ENCODE measurements at regions not wholly inside any gene's neighbourhood (a gene's known extent, or its start where the extent isn't known, plus 50 kb on each side); places are given as distances from the start of the nearest gene placed in this dataset.

DNA sequence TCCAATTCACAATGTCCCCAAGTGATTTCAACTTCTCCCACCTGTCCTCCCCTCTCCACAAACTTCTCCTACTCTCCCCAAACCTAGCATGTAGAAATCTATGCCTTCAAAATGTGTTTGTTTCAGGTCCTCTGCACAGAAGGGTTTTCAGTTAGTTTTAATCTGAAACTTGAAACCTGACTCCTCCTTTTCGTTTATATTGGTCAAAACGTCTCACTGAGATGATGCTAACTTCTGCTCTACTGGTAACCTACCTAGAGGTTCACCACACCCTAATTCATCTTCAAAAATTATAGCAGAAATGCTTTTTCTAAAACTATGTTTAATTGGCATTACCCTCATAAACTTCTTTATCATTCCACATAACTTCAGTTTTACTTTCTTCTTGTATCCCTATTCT is 401.8 kb upstream of the ADAMTS16 start:
- intact Hi-C loops (cut with DNase I), result no loop called here
- Histone ChIP-seq H3K4me1 (ENCODE audit: insufficient read depth) (no peaks in the 10 kb centered on the region), H3K27me3 (no peaks in the 10 kb centered on the region), H3K4me3 (no peak overlapping the region), H3K9me3 (no peaks in the 10 kb centered on the region), H3K27ac (no peak overlapping the region), H3K36me3 (no peaks in the 10 kb centered on the region)
- 25 to 40% (median 32%) methylated on average over 2 of the region's 2 CpGs for WGBS, 3 donors
- DNase-seq, result no peak
- TF ChIP-seq CTCF (IDR thresholded peaks at IDR 0.05) (no peak), POLR2A (IDR thresholded peaks at IDR 0.05) (no peak), EP300 (IDR thresholded peaks at IDR 0.05) (no peak)

DNA sequence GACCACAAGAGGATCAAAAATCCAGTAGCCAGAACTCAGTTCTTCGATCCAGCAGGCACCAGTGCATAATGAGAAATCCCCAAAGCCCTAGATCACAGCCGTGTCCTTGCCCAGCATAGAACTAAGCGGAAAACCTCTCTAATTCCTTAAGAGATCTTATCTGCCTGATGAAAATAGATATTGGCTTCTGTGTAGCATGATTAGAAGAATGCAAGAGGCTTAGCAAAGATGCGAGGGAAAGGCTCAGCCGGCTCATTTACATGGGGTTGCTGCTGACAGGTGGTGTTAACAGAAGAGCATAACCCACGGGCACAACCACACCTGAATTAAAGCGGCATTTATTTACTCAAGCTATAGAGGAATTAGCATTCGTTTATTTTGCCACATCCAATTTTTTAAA is 400.0 kb upstream of the ADAMTS16 start:
- WGBS, 3 donors, result 63 to 71% (median 71%) methylated on average over 8 of the region's 8 CpGs
- intact Hi-C loops (cut with DNase I), result no loop called here
- no peak overlapping the region for H3K27ac ChIP-seq
- no peak overlapping the region for H3K4me3 ChIP-seq
- no peaks in the 10 kb centered on the region for H3K4me1 ChIP-seq (ENCODE audit: insufficient read depth)
- TF ChIP-seq EP300 (IDR thresholded peaks at IDR 0.05) (no peak), POLR2A (IDR thresholded peaks at IDR 0.05) (no peak)
- no peaks in the 10 kb centered on the region for H3K9me3 ChIP-seq
- no peaks in the 10 kb centered on the region for H3K36me3 ChIP-seq
- DNase-seq, result no peak
- H3K27me3 ChIP-seq, result no peaks in the 10 kb centered on the region

DNA sequence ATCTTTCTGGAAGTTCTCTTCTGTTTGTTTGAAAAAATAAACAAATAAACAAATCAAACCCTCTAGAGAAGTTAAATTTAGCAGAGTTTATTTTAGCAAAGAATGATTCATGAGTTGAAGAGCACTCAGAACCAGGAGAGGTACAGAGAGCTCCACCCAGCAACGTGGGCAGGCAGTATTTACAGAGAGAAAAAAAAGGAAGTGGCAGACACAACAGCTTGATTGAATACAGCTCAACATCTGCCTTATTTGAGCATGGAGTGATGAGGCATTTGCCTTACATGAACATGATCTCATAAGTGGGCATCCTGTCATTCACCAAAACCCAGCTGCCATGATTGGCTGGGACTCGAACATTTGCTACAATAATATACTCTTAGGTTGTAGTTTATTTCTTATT is 381.6 kb upstream of the ADAMTS16 start:
- no peak overlapping the region for H3K4me3 ChIP-seq
- no peak overlapping the region for H3K27ac ChIP-seq
- TF ChIP-seq EP300 (IDR thresholded peaks at IDR 0.05) (no peak), CTCF (IDR thresholded peaks at IDR 0.05) (no peak), POLR2A (IDR thresholded peaks at IDR 0.05) (no peak)
- WGBS, 3 donors, result 45 to 49% (median 46%) methylated on average over 2 of the region's 2 CpGs
- H3K27me3 ChIP-seq, result no peaks in the 10 kb centered on the region
- H3K9me3 ChIP-seq, result no peaks in the 10 kb centered on the region
- no peak for DNase-seq
- intact Hi-C loops (cut with DNase I), result no loop called here
- no peaks in the 10 kb centered on the region for H3K36me3 ChIP-seq
- no peaks in the 10 kb centered on the region for H3K4me1 ChIP-seq (ENCODE audit: insufficient read depth)

DNA sequence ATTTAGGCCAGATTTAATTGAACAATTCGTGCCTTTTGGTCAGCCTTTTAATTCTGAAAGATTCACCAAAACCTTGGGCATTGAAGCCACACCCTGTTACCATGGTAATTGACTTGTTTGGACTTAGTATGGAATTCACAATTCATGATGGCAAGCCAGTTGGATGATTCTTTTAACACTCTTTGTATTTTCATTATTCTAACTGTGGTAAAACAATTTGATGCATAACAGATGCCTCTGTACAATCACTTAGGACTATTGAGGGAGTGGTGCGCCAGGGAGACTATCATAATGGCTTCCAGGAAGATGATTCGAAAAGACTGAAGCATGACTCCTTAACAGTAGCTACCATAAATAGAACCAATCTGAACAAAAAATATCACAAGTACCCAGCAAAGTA is 381.1 kb upstream of the ADAMTS16 start:
- Histone ChIP-seq H3K9me3 (no peaks in the 10 kb centered on the region), H3K36me3 (no peaks in the 10 kb centered on the region), H3K4me1 (ENCODE audit: insufficient read depth) (no peaks in the 10 kb centered on the region), H3K4me3 (no peak overlapping the region), H3K27ac (no peak overlapping the region), H3K27me3 (no peaks in the 10 kb centered on the region)
- intact Hi-C loops (cut with DNase I), result no loop called here
- 69 to 77% (median 76%) methylated on average over 3 of the region's 3 CpGs for WGBS, 3 donors
- no peak for DNase-seq
- TF ChIP-seq EP300 (IDR thresholded peaks at IDR 0.05) (no peak), POLR2A (IDR thresholded peaks at IDR 0.05) (no peak), CTCF (IDR thresholded peaks at IDR 0.05) (no peak)

DNA sequence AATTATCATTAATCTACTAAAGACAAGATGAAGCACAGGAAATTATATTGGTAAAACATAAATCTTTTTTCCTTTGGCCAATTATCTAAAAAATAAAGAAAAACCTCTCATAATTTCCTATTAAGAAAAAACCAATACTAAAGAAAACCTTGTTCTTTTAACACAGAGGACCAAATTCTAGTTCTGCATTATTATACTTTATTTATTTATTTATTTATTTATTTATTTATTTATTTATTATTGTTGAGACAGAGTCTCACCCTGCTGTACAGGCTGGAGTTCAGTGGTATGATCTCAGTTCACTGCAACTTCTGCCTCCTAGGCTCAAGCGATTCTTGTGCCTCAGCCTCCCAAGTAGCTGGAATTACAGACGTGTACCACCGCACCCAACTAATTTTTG is 377.8 kb upstream of the ADAMTS16 start:
- Histone ChIP-seq H3K27ac (no peak overlapping the region), H3K4me3 (no peak overlapping the region), H3K9me3 (no peaks in the 10 kb centered on the region), H3K27me3 (no peaks in the 10 kb centered on the region), H3K36me3 (no peaks in the 10 kb centered on the region), H3K4me1 (ENCODE audit: insufficient read depth) (no peaks in the 10 kb centered on the region)
- WGBS, 3 donors, result 89 to 92% (median 89%) methylated on average over 3 of the region's 3 CpGs
- intact Hi-C loops (cut with DNase I), result no loop called here
- no peak for DNase-seq
- TF ChIP-seq POLR2A (IDR thresholded peaks at IDR 0.05) (no peak), CTCF (IDR thresholded peaks at IDR 0.05) (no peak), EP300 (IDR thresholded peaks at IDR 0.05) (no peak)

Measured in ovary (tissue), 7 donors.